NB4 (cell line): ENCODE measurements at regions not wholly inside any gene's neighbourhood (a gene's known extent, or its start where the extent isn't known, plus 50 kb on each side); places are given as distances from the start of the nearest gene placed in this dataset.

Source experiments
- CTCF ChIP-seq: IDR thresholded peaks from one replicate; pipeline ENCODE4 v1.5.1; 2012; ENCODE audit warnings: low read depth, low read length
- MYC ChIP-seq: IDR thresholded peaks from 2 replicates; pipeline ENCODE4 v1.6.1; 2011; ENCODE audit warnings: low read depth, low read length
- POLR2A ChIP-seq: IDR thresholded peaks from 2 replicates; pipeline ENCODE4 v1.6.1; 2011; ENCODE audit warnings: mild to moderate bottlenecking; ENCODE audit not compliant: insufficient read length; ENCODE audit errors: extremely low read depth
- TF ChIP-seq, protein P1 (sequence below): IDR thresholded peaks from 2 replicates; pipeline ENCODE4 v1.6.1; 2011; ENCODE audit warnings: low read depth, low read length

GRCh38 chr1:4215391-4215790, 315.3 kb upstream of the C1orf174 start:
- TF ChIP-seq CTCF, result no peak
- no peak for TF ChIP-seq POLR2A
- TF ChIP-seq, protein P1, sequence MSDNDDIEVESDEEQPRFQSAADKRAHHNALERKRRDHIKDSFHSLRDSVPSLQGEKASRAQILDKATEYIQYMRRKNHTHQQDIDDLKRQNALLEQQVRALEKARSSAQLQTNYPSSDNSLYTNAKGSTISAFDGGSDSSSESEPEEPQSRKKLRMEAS, result no peak
- TF ChIP-seq MYC, result no peak
